GM18498 (cell line): ENCODE measurements at regions not wholly inside any gene's neighbourhood (a gene's known extent, or its start where the extent isn't known, plus 50 kb on each side); places are given as distances from the start of the nearest gene placed in this dataset.

ENCODE experiments used
- ATAC-seq: cut with Tn5 transposase; IDR thresholded peaks from one replicate; pipeline ENCODE4 v1.9.1; 2021; ENCODE audit warnings: mild to moderate bottlenecking, moderate library complexity; ENCODE audit not compliant: unreplicated experiment

GRCh38 chr12:58521152-58521551 lies 399.2 kb downstream of the LRIG3 start:
- no peak for ATAC-seq

GRCh38 chr12:58521796-58522195 lies 398.5 kb downstream of the LRIG3 start:
- ATAC-seq, result no peak

DNA sequence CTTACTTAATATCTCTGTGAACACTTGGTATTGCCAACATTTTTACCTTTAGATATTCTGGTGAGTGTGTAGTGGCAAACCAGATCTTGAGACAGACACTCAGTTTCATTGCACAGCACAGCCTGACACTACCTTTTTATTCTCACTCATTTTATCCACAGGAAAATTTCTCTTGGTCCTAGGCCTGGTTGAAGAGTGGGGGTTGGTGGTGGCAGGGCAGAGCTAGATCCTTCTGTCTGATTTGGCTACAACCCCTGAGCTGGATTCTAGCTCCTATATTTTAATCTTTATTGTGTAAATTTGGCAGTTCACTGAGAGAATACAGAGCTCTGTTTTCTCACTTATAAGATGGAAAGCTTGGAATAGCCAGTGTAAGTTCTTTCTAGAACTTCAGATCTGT lies 396.9 kb downstream of the LRIG3 start:
- ATAC-seq, result no peak

DNA sequence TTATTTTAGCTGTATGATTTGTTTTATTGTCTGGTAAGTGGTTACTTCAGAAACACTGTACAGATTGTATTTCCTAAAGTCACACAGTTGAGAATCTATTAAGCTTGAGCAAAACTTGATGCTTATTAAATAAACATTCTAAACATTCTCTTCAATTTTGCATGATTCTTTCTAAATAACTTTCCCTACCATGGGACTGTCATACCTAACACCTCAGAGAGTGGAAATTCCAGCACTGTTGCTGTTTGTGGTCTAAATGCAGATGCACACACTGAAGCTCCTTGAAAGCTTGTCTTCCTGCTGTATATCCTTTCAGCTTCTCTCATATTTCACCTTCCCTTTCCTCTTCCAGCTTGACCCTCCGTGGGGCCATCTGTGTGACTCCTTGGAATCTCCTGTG lies 392.0 kb downstream of the LRIG3 start:
- no peak for ATAC-seq

DNA sequence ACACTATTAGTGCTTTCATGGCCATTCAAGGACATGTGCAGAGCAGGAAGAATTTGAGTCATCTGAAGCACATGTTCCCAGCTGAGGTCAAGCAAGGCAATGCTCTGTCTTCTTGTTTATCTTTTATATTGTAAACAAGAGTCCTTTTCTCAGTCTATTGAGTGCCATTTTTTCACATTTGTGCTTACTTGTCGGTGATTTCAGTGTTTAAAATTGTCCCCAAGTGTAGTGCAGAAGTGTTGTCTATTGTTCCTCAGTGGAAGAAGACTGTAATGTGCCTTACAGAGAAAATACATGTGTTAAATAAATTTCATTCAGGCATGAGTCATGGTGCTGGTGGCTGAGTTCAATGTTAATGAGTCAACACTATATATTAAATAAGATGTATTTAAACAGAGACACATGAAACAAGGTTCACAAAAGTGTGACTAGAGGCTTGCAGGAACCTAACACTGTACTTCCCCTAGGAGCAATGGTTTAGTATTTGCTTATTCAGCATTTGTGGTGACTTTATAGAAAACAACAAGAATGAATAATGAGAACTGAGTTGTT lies 391.1 kb downstream of the LRIG3 start:
- ATAC-seq, result no peak

GRCh38 chr12:58529897-58530741 lies 390.2 kb downstream of the LRIG3 start:
- no peak for ATAC-seq

DNA sequence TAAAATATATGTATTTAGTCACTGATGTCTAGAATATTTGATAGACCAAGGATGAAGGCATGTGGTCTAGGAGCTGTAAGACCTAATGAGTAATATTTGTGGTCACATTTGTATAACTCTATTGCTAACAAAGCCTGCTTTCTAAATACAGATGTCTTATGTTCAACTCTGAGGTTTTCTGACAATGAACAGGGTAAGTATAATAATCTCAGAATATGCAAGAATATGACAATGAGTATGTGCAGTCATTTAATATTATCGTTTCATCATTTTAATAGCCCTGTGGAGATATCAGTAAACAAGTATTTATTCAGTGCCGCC lies 389.6 kb downstream of the LRIG3 start:
- no peak for ATAC-seq

DNA sequence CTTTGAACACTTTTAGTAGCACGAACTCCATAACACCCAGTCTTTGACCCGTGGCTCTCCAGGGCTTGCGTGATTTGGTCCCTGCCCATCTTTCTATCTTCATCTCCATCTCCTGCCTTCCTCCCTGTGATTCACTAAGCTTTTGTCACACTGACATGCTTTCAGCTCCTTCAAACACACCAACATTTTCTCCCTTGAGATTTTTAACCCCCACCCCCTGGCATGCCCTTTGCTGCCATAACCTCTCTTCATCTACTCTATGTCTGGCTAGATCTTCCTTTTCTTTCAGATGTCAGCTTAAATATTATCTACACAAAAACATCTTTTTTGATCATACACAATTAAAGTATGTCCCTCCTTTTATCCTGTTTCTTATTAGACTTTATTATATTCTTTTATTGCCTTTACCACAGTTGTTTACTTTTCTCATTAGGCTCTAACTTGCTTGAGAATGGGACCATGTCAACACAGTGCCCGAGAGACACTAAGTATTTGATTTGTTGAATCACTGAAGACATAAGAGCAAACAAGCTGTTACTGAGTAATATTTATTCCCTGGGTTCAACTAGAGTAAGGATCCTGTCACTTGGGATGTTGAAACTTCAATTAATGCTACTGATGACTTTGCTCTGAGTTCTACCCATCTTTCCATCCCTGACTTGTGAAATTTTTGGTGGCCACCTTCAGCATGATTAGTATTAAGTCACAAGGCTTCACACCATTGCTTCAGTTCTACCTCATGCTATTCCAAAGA lies 387.3 kb downstream of the LRIG3 start:
- no peak for ATAC-seq

GRCh38 chr12:58533652-58534051 lies 386.7 kb downstream of the LRIG3 start:
- no peak for ATAC-seq

DNA sequence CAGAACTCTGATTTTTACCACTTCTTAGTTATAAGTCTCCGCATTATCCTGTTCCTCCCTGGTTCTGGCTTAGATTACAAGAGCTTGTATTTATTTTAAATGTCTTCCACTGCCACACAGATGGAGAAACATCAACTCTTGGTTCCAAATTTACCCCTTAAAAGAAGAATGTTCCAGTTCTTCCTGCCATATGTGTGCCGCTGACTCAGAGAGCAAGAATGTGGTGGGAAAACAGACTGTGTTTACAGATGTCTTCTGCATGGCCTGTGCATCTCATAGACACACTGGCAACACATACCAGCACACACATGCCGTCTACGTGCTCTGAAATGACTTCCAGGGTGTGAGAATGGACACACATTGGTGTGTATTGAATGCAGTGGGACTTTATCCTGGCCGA lies 383.0 kb downstream of the LRIG3 start:
- ATAC-seq, result no peak

DNA sequence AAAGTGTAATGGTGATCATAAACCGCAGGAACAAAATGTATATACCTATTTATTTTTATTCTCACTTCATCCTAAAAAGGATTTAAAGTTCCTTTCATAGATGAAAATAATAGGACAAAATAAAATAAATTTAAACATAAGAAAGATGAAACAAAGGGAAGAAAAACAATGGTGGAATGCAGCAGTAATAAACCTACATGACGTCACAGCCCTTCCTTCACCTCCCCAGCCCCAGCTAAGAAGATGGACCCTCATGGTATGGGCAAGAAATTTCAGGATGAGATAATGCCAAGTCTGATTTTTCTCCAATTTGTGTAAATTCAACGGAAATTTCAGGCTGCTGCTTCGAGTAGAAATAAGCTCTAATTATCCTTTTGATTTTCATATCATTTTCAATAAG lies 381.0 kb downstream of the LRIG3 start:
- no peak for ATAC-seq

GRCh38 chr12:58540480-58541299 lies 379.6 kb downstream of the LRIG3 start:
- ATAC-seq, result peak; percentile 93

DNA sequence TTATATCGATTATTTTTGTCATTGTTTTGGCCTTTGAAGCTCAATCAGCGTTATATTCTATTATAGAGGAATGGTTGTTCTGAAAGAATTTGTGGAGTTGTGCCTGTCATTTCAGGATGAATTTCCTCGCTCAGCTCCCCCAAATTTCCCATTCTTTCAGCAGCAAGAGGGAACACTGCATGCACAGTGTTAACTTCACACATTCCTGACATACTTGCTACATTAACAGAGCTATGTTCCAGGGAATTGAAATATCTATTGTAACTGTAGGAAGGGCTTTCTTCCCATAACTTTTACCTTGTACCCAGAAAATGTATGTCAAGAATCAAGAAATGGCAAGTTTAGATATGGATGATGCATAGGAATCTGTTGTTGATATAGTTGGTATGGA lies 379.0 kb downstream of the LRIG3 start:
- no peak for ATAC-seq

- no peak for ATAC-seq
Observed at GRCh38 chr12:58544281-58544680, 376.0 kb downstream of the LRIG3 start.

GRCh38 chr12:58547217-58547616 lies 373.1 kb downstream of the LRIG3 start:
- ATAC-seq, result no peak

DNA sequence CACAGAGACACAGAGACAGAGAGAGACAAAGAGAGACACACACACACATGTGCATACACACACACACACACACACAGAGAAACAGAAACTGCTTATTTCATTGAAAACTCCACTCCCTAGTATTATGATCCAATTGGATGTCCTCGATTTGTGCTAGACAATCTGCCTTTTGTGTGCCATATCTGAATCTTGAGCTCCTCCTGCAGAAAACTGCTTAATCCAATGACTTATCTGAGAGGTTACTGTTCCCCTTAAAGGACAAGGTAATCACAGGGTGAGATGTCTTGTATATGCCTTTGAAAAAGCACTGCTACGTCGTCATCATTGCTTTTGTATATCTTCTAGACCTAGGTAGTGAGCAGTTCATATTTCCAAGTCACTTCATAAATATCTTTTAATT lies 371.5 kb downstream of the LRIG3 start:
- ATAC-seq, result no peak

GRCh38 chr12:58554522-58555157 lies 365.7 kb downstream of the LRIG3 start:
- no peak for ATAC-seq

- ATAC-seq, result no peak
Observed at GRCh38 chr12:58557171-58557570, 363.1 kb downstream of the LRIG3 start.

GRCh38 chr12:58557661-58558060 lies 362.6 kb downstream of the LRIG3 start:
- ATAC-seq, result no peak

DNA sequence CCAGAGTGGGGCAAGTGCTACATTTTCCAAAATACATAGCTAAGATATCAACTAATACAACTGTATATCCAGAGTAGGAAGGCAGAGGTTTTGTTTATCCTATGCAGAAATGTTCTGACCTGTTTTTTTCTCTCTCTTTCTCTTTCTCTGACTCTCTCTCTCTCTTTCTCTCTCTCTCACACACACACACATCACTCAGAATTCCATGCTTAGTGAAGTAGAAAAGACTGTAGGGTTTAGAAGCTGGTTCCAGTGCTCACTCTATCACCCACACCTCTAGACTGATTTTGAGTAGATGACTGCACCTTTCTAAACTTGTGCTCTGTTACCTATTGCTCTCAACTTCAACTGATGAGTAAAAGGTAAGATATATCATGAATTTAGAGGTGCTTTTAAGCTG lies 356.7 kb downstream of the LRIG3 start:
- ATAC-seq, result no peak

GRCh38 chr12:58564721-58565120 lies 355.6 kb downstream of the LRIG3 start:
- ATAC-seq, result no peak
